ENCODE measurements at regions not wholly inside any gene's neighbourhood (a gene's known extent, or its start where the extent isn't known, plus 50 kb on each side); places are given as distances from the start of the nearest gene placed in this dataset.

DNA sequence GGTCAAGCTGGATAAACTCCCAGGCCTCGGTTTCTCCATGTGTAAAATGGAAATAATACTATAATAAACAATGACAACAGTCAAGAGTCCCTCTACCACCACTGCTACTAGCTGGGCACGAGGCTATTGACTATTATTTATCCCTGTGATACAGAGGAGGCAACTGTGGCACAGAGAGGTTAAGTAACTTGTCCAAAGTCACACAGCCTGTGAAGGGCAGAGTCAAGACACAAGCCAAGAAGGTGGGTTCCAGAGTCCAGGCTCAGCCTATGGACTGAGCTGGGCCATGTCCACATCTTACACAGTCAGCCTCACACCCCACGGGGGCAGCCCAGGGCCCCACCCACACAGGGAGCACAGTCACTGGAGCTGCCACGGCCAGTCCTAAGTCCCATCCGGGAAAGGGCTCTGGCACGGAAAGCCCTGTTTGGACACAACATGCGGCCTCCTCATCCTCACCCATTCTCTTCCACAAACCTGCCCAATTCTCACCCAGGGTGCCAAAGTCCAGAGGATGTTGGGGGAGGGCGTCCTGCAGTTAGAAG is 384.0 kb downstream of the SHANK2 start:
- intact Hi-C loops (cut with micrococcal nuclease; ENCODE audit: unreplicated experiment): no loop called here
- Histone ChIP-seq H3K9me3 (ENCODE audit: low read depth, low read length, poor library complexity, severe bottlenecking) (no peaks in the 10 kb centered on the region), H3K36me3 (ENCODE audit: insufficient read depth, low read length, poor library complexity, severe bottlenecking) (no peaks in the 10 kb centered on the region), H3K27me3 (replicated peaks; ENCODE audit: insufficient read depth, low read depth, low read length, poor library complexity) (peaks cover 3% of the 10 kb centered on the region), H3K27ac (ENCODE audit: low read depth, low read length, poor library complexity, severe bottlenecking) (no peak overlapping the region), H3K4me3 (ENCODE audit: low read depth, low read length, poor library complexity, severe bottlenecking) (no peak overlapping the region), H3K4me1 (ENCODE audit: insufficient read depth, low read length, poor library complexity, severe bottlenecking) (no peaks in the 10 kb centered on the region)
- BruUV-seq (replicated peaks): no TSS peak
- no peak for DNase-seq (ENCODE audit: low spot score)
- ChIA-PET POLR2A (ENCODE audit: low non-redundant PET) (interaction anchor here (0.5 kb wide), 1 partner anchor 585 kb away, joined by 7 read pairs; no protein-coding TSS in a partner anchor), CTCF (no interaction called here)
- no peak for TF ChIP-seq EZH2 (IDR thresholded peaks at IDR 0.05; ENCODE audit: borderline replicate concordance, low read depth, low read length, poor library complexity, severe bottlenecking)
- TF ChIP-seq, protein P1, sequence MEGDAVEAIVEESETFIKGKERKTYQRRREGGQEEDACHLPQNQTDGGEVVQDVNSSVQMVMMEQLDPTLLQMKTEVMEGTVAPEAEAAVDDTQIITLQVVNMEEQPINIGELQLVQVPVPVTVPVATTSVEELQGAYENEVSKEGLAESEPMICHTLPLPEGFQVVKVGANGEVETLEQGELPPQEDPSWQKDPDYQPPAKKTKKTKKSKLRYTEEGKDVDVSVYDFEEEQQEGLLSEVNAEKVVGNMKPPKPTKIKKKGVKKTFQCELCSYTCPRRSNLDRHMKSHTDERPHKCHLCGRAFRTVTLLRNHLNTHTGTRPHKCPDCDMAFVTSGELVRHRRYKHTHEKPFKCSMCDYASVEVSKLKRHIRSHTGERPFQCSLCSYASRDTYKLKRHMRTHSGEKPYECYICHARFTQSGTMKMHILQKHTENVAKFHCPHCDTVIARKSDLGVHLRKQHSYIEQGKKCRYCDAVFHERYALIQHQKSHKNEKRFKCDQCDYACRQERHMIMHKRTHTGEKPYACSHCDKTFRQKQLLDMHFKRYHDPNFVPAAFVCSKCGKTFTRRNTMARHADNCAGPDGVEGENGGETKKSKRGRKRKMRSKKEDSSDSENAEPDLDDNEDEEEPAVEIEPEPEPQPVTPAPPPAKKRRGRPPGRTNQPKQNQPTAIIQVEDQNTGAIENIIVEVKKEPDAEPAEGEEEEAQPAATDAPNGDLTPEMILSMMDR (conservative IDR thresholded peaks at IDR 0.05; ENCODE audit: low read depth, low read length): no peak

DNA sequence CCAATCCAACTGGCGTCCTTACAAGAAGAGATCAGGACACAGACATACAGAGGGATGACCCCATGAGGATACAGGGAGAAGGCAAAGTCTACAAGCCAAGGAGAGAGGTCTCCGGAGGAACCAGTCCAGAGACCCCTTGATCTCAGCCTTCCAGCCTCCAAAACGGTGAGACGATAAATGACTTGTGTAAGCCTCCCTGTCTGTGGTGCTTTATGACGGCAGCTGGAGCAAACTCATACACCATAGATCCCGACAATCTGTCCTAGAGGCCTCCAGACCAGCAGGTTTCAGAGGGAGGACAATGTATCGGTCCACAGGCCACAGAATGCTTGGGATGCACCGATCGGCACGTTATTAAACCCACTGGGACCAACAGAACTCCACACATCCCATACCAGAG is 383.3 kb downstream of the SHANK2 start:
- TF ChIP-seq, protein P1 (conservative IDR thresholded peaks at IDR 0.05; ENCODE audit: low read depth, low read length): no peak
- no peak for TF ChIP-seq EZH2 (IDR thresholded peaks at IDR 0.05; ENCODE audit: borderline replicate concordance, low read depth, low read length, poor library complexity, severe bottlenecking)
- no peak for DNase-seq (ENCODE audit: low spot score)
- intact Hi-C loops (cut with micrococcal nuclease; ENCODE audit: unreplicated experiment): no loop called here
- Histone ChIP-seq H3K27ac (ENCODE audit: low read depth, low read length, poor library complexity, severe bottlenecking) (no peak overlapping the region), H3K27me3 (replicated peaks; ENCODE audit: insufficient read depth, low read depth, low read length, poor library complexity) (peaks cover 3% of the 10 kb centered on the region), H3K4me1 (ENCODE audit: insufficient read depth, low read length, poor library complexity, severe bottlenecking) (no peaks in the 10 kb centered on the region), H3K36me3 (ENCODE audit: insufficient read depth, low read length, poor library complexity, severe bottlenecking) (no peaks in the 10 kb centered on the region), H3K9me3 (ENCODE audit: low read depth, low read length, poor library complexity, severe bottlenecking) (no peaks in the 10 kb centered on the region), H3K4me3 (ENCODE audit: low read depth, low read length, poor library complexity, severe bottlenecking) (no peak overlapping the region)
- ChIA-PET POLR2A (ENCODE audit: low non-redundant PET) (no interaction called here), CTCF (no interaction called here)
- BruUV-seq (replicated peaks): no TSS peak

DNA sequence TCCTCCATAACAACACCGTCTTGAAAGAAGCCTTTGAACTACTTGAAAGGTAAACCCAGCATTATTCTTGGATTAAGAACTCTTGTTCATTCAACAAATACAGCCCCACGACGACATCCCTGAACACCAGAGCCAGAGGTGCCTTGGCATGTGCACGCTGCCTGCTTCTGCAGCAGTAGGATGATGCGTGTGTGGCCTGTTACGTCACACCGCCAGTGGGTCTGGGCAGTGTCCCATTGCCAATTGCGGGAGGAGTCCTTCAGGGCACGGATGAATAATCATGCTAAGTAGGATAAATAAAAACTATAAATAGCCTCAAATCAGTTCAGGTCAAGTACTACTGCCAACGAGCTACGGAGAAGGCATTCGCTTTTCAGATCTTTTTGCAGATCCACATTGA is 380.5 kb downstream of the SHANK2 start:
- no TSS peak for BruUV-seq (replicated peaks)
- ChIA-PET POLR2A (ENCODE audit: low non-redundant PET) (no interaction called here), CTCF (no interaction called here)
- intact Hi-C loops (cut with micrococcal nuclease; ENCODE audit: unreplicated experiment): no loop called here
- H3K9me3 ChIP-seq (ENCODE audit: low read depth, low read length, poor library complexity, severe bottlenecking): no peaks in the 10 kb centered on the region
- no peaks in the 10 kb centered on the region for H3K36me3 ChIP-seq (ENCODE audit: insufficient read depth, low read length, poor library complexity, severe bottlenecking)
- no peak for DNase-seq (ENCODE audit: low spot score)
- H3K4me1 ChIP-seq (ENCODE audit: insufficient read depth, low read length, poor library complexity, severe bottlenecking): no peaks in the 10 kb centered on the region
- no peak overlapping the region for H3K27ac ChIP-seq (ENCODE audit: low read depth, low read length, poor library complexity, severe bottlenecking)
- no peak for TF ChIP-seq EZH2 (IDR thresholded peaks at IDR 0.05; ENCODE audit: borderline replicate concordance, low read depth, low read length, poor library complexity, severe bottlenecking)
- TF ChIP-seq, protein P1 (conservative IDR thresholded peaks at IDR 0.05; ENCODE audit: low read depth, low read length): no peak
- H3K4me3 ChIP-seq (ENCODE audit: low read depth, low read length, poor library complexity, severe bottlenecking): no peak overlapping the region
- no peaks in the 10 kb centered on the region for H3K27me3 ChIP-seq (replicated peaks; ENCODE audit: insufficient read depth, low read depth, low read length, poor library complexity)

Measured in A673 (cell line).